GM18870 (cell line): ENCODE measurements at regions not wholly inside any gene's neighbourhood (a gene's known extent, or its start where the extent isn't known, plus 50 kb on each side); places are given as distances from the start of the nearest gene placed in this dataset.
"Not testable (repeated sequence)": the region's sequence is repeated elsewhere in the genome, so short reads cannot be mapped to it uniquely, and the experiment has no call there.

ENCODE experiments used
- ATAC-seq: cut with Tn5 transposase; IDR thresholded peaks from one replicate; pipeline ENCODE4 v1.9.1; 2021; ENCODE audit warnings: moderate library complexity; ENCODE audit not compliant: unreplicated experiment

DNA sequence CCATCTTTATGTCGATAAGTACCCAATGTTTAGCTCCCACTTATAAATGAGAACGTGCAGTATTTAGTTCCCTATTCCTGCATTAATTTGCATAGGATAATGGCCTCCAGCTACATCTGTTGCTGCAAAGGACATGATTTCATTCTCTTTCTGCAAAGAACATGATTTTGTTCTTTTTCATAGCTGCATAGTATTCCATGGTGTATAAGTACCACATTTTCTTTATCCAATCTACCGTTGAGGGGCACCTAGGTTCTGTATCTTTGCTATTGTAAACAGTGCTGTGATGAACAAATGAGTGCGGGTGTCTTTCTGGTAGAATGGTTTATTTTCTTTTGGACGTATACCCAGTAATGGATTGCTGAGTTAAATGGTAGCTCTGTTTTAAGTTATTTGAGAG is 63.0 kb downstream of the HLX start:
- no peak for ATAC-seq

DNA sequence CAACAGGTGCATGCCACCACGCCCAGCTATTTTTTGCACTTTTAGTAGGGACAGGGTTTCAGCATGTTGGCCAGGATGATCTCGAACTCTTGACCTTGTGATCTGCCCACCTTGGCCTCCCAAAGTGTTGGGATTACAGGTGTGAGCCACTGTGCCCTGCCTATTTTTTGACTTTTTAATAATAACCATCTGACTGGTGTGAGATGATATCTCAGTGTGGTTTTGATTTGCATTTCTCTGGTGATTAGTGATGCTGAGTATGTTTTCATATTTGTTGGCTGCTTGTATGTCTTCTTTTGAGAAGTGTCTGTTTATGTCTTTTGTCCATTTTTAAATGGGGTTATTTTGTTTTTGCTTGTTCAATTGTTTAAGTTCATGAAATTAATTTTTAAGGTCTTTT is 63.7 kb downstream of the HLX start:
- ATAC-seq = not testable (repeated sequence)

DNA sequence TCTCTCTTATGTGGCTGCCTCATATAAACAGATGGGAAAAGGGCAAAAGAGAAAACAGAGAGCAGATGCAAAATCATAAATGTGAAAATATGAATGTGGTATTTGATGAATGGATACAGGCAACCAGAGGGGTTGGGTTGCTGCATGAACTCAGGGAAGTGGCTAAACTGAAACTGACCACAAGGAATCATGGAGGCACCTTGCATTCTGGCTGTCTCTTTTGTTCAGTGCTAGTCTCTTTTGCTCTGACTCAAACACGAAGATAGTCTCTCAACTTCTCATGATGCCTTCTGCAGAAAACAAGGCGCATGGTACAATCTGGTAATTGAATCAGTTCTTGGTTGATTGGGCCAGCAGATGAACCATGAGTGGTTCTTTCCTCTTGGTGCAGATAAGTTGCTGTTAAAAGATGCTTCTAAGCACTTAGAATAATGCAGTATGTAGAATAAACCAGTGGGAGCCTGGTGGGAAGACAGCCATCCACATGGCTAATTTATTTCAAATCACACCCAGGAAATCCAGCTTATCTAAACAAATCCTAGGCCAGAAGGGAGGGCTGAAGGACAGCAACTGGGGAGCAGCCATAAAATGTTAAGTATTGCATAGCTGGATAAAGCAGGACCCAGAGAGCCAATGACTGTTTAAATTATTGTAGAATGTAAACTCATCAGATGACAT is 64.2 kb downstream of the HLX start:
- no peak for ATAC-seq

DNA sequence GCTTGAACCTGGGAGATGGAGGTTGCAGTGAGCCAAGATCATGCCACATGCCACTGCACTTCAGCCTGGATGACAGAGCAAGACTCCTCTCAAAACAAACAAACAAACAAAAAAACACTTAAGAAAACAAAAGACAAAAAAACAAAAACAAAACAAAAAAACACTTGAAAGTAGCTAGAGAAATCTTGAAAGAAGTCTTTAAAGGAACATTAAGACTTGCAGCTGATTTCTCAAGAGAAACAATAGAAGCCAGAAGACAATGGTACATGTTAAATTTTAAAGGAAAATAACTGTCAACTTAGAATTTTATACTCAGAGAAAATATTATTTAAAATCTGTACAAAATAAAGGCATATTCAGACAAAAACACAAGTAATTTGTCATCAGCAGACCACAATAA is 71.3 kb downstream of the HLX start:
- ATAC-seq = no peak

DNA sequence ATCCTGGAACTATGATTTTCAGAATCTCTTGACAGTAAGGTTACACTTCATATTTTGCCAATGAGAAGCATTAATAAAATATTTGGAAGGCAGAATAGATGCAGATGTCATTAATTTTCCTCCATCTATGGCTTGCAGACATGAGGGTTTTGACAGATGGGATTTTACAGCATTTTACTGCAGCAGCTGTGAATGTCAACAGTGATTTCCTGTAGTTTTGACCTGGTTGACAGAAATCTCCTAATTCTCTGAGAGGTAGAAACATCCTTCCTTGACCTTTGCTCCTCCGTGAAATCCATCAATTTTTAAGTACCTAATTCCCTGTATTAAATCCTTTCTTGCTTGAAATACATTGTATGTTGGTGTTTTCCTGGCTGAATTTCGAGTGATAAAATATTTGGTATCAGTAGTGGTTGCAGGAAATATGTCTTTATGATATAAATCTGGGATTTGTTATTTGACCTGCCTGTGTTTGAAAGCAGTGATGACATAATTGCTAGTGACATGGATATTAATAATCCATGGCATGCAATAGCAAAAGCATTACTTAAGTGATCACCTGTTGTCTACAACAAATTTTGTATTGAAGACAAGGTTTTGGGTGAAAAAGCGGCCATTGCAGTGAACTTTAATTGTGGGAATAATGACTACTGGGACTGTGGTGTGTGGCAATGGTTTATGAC is 73.9 kb downstream of the HLX start:
- no peak for ATAC-seq

DNA sequence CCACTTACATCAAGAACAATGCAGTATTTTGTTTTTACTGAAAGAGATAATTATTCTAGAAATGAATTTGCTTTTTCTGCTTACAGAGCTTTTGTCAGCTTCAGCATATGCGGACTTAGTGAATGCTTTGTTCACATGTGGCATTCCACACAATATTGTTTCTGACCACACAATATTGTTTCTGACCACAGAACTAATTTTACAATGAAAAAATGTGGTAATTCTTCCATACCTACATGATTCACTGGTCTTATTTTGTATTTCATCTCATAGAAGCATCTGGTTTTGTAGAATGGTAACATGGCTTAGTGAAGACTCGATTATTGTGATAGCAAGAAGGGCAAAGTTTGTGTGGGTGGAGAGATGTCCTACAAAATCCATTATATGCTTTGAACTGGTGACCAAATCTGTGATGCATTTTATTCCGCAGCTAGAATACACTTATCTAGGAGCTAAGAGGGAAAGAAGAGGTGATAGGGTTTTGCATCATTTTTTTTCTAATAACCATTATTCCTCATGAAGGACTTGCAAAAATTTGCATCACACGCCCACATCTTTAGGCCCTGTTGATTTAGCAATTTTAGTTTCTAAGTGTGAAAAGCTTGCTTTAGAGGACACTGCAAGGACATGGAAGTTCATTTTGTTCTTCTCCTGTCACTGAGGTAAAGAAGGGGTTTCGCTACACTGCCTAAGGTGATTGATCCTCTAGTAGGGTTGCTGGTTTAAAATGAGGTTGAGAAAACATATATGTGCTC is 75.3 kb downstream of the HLX start:
- no peak for ATAC-seq

DNA sequence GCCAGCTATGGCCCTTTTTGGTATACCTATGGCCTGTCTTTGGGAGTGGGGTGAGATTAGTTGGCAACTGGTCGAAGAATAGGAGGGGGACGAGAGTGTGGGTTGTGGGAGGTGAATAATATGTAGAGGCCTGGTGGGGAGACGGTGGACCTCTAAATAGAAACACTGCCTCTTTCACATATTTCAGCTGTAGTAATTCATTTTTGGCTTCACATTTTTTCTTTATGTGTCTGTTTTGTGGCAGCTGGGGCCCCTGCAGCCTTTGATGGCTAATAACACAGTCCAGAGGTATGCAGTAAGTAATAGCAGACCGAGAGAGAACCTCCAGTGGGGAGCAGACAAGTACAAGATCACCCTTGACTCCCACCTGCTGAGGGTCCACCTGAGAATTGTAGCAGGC is 75.9 kb downstream of the HLX start:
- ATAC-seq = no peak

DNA sequence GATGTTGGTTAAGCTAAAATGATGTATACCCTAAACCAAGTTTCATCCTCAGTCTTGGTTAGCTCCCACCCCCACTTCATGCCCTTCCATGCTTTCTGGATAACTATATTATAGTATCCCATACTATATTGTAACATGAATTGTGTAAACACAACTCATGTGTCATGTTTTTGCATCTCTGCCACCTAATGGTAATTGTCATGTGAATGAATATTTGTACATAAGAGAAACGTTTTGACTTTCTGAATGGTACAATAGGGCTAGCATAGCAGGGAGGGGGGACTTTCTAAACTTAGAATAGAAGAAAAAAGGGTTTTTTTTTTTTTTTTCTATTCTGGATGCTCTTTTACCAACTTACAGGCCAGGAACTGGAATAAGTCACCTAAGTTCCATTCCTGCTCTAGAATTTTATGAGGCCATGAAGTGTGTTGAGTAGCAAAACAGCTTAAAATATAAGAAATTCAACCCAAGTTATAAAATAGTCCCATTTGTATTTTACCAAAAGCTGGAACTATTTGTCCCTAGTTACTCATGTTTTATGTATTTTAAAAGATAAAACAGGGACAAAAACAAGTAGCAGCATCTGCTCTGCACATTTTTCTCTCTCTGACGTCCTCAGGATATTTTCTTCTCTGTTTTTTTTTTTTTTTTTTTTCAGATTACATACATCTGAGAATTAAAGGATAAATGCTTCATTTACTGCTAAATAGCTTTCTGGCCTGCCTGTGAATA is 77.4 kb downstream of the HLX start:
- ATAC-seq = no peak

DNA sequence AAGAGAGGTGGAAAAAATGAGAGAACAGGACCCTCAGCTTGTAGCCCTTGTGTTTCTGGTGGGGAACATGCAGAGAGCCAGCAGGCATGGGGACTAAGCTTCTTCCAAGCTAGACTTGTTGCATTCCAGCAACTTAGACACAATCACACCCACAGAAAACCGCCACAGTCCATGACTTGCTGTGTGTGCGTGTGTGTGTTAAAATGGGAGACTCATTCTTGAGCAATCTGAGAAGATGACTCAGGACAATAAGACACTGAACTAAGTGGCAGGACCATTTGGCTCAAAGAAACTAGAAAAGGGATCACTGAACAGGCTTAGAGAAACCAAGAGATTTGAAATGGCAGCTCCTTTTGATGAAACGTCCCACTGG is 78.0 kb downstream of the HLX start:
- ATAC-seq = no peak

DNA sequence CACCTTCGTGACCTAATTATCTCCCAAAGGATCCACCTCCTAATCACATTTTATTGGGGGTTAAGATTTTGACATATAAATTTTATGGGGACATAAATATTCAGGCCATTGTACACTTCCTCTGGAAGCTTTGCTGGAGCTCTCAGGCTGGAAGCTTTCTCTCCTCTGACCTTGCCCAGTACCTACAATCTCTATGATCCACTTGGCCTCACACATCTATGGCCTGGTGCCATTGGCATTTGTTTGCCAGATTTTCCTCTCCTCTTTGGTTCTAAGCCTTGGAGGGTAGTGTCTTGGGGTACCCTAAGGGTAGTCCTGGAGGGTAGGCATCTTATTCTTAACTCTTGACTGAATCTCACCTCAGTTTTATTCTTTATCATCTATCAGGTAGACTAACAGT is 79.0 kb downstream of the HLX start:
- ATAC-seq = no peak

DNA sequence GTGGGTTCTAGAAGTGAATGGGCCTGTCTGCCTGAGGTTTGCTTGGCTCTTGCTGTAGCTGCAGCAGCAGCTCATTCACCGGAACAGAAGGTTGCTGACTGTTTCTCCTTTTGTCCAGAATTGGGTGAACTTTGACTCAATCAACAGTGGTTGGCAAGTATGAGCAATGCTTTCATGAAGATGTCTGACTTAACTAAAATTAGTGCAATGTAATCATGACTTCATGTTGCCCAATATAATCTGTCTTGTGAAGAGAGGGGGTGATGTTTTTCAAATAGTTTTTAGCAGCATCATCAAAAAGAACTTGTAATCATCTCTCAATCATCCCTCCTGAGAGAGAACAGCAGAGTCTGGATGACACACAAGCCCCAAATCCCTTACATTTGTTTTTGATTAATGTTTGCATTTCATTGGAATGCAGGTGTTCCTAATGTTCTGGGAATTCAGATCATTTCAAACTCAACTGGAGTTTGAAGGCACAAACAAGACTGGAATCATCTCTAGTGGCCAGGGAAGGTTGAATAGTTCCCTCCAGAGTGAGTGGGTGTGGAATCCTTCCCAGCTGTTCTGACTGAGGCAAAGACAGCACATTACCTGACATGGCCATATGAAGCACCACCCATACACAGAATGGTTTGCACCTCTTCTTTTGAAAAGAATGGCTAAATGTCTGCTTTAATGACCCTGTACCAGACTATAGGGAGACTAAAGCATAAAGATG is 82.9 kb downstream of the HLX start:
- ATAC-seq = no peak

DNA sequence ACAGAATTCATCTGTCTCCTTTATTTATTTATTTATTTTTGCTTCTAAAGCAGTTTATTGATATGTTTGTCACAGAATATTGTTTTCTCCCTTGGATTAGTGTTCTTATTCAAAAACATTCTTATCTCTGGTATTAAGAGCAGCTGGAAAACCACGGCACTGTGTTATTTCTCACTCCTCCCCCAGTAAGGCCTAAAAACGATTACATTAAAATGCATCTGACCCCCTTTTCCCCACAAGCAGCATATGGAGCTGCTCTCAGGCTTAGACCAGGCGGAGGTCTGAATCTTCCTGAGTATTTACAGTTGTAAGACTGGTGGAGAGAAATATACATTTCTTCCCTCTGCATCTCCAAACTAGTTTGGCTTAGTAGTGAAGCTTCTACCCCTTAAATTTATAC is 86.8 kb downstream of the HLX start:
- ATAC-seq = no peak

DNA sequence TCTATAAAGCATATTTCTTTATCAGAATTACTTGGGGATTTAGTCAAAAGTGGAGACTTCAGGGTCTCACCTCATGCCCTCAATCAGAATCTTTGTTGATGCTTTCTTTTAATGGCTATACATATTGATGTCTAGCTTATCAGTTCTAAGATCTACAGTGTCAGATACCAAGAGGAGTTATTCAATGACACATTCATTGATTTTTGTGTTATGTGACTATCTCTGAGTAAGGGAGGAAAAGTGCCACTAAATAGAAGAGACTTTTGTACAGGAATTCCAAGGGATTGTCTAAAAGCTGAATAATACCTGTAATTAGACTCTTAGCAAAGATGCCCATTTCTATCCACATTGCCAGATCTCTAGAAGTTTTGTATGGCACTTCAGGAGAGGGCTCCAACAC is 87.2 kb downstream of the HLX start:
- ATAC-seq = no peak

DNA sequence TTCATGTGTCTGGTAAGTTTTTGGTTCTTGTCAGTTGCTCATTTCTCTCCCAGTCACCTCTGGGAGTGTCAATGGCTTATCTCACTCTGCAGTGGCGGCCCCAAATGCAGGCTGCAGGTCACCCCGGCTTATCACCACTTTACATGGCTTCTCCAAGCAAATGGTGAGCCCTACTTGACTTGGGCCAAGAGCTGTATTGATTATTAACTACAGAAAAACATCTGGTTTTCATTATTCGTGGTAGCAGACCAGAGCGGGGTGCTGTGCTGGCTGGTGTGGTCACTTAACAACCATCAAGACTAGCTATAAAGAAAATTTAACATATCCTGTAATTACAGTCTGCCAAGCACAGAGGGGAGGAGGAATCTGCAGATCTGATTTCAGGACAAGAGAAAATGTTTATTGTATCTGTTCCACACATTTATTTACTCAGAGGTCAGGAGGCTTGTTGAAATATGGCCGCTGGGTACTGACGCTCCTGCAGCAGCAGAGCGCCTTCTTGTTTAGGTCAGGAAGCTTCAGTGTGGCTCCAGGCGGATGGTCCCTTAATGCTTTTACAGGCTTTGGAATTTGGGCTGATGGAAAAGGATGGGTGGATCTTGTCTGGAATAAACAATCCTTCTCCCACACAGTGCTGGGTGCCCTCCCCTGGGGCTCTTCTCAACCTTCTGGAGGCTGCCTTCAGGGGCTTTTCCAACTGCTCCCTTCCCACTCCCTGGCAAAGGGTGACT is 87.8 kb downstream of the HLX start:
- no peak for ATAC-seq

DNA sequence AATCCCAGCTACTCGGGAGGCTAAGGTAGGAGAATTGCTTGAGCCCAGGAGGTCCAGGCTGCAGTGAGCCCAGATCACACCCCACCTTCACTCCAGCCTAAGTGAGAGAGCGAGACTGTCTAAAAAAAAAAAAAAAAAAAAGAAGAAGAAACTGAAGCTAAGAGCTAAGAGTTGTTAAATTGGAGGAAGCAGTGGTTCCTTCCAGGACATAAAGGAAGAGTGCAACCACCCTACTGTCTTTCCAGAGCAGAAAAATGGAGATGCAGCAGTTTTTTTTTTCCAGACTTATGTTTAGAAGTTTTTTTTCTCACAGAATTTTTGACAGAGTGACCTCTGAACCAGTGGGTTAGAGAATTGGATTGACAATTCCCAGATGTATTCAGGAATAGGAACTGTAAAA is 88.7 kb downstream of the HLX start:
- ATAC-seq = no peak

DNA sequence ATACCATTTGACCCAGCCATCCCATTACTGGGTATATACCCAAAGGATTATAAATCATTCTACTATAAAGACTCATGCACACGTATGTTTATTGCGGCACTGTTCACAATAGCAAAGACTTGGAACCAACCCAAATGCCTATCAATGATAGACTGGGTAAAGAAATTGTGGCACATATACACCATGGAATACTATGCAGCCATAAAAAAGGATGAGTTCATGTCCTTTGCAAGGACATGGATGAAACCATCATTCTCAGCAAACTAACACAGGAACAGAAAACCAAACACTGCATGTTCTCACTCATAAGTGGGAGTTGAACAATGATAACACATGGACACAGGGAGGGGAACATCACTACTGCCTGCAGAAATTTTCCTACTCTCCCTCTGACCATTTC is 90.0 kb downstream of the HLX start:
- ATAC-seq = not testable (repeated sequence)

DNA sequence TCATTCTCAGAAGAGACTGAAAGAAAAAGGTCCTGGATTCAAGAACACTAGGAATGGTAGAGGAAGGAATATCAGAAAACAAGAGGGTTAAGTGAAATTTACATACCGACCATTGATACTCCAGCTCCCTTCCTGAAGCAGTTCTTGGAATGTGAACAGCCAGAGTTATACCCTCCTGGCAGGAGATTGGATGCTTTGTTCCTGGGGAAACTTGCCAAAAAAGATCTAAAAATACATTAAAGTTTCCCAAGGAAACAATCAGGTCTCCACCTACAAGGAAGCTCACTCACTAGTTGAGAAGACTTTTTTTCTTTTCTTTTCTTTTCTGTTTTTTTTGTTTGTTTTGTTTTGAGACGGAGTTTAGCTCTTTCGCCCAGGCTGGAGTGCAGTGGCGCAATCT is 91.1 kb downstream of the HLX start:
- no peak for ATAC-seq

DNA sequence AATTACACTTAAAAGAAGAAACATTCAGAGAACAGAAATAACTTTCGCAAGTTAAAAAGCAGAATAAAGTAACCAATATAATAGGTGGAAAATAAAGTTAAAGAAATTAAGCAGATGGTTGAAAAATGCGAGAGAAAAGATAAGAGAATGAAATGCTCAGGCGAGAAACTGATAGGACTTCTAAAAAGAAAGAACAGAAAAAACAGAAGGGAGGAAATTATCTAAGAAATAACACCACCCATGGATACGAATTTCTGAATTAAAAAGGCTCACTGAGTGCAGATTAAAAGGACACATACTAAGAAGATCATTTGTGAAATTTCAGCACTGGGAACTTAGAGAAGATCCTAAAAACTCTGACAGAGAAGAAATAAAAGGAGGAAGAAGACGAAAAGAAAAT is 92.0 kb downstream of the HLX start:
- no peak for ATAC-seq

DNA sequence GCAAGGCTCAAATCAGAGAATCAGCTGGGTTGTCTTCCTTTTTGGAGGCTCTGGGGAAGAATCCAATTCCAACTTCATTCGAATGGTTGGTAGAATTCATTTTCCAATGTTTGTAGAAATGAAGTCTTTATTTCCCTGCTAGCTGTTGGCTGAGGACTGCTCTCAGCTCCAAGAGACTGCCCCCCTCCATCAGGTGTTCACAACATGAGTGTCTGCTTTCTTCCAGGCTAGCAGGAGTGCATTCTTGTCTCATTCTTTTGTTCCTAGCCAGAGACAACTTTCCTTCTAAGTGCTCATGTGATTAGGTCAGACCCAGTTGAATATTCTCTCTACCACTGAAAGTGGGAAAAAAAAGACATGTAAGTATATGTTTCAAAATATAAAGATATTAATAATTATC is 95.2 kb downstream of the HLX start:
- ATAC-seq = no peak

DNA sequence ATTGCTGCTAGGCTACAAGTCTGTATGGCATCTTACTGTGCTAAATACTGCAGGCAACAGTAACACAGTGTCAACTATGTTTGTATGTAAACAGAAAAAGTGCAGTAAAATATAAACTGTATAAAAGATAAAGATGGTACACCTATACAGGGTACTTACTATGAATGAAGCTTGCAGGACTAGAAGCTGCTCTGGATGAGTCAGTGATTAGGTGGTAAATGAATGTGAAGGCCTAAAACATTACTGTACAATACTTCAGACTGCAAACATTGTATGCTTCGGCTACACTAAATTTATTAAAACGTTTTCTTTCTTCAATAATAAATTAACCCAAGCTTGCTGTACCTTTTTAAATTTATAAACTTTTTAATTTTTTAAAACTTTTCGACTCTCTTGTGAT is 97.1 kb downstream of the HLX start:
- no peak for ATAC-seq
